ENCODE measurements at regions not wholly inside any gene's neighbourhood (a gene's known extent, or its start where the extent isn't known, plus 50 kb on each side); places are given as distances from the start of the nearest gene placed in this dataset.

DNA sequence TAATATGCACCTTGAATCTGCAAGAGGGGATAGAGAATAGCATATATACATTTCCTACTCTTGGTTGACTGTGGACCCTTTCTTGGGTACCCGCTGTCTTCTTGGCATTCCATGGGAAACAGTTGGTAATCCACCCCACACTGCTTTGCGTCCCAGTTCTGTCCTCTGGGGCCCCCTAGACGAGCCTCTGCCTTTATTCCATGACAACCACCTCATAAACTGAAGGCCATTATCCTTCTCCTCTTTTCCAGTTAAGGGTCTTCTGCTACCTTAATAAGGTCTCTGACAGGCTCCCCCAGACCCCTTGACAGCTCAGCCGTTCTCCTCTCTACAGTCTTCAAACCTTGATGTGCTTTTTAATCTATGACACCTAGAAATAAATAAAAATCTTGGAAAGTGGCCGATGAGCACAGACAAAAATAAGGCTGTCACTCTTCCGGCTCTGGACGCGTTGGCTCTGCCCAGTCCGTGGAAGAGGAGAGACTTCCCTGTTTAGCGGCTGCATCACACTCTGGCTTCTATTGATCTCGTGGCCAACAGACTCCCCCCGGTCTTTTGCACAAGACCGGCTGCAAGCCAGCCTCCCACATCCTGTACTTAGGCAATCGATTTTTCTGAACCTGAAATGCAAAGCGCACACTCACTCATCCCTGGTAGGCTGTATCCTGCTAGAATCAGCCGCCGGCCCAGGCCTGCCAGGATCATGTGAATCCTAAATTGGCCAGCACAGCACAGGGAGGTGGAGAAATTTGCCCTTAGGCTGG is 251.0 kb upstream of the TLE3 start:
- TF ChIP-seq, protein P1, sequence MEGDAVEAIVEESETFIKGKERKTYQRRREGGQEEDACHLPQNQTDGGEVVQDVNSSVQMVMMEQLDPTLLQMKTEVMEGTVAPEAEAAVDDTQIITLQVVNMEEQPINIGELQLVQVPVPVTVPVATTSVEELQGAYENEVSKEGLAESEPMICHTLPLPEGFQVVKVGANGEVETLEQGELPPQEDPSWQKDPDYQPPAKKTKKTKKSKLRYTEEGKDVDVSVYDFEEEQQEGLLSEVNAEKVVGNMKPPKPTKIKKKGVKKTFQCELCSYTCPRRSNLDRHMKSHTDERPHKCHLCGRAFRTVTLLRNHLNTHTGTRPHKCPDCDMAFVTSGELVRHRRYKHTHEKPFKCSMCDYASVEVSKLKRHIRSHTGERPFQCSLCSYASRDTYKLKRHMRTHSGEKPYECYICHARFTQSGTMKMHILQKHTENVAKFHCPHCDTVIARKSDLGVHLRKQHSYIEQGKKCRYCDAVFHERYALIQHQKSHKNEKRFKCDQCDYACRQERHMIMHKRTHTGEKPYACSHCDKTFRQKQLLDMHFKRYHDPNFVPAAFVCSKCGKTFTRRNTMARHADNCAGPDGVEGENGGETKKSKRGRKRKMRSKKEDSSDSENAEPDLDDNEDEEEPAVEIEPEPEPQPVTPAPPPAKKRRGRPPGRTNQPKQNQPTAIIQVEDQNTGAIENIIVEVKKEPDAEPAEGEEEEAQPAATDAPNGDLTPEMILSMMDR (IDR thresholded peaks at IDR 0.05), result no peak
- Histone ChIP-seq H3K4me1 (ENCODE audit: control insufficient read depth in 1 of 2, low read depth in 2 of 2) (no peaks in the 10 kb centered on the region), H3K4me3 (no peak overlapping the region), H3K27ac (no peak overlapping the region), H3K9me3 (no peaks in the 10 kb centered on the region), H3K27me3 (replicated peaks; ENCODE audit: insufficient read depth) (no peaks in the 10 kb centered on the region), H3K36me3 (no peaks in the 10 kb centered on the region)
- DNase-seq (ENCODE audit: low spot score), result no peak
- ATAC-seq (ENCODE audit: insufficient number of reproducible peaks, low FRiP score, low read depth), result no peak

DNA sequence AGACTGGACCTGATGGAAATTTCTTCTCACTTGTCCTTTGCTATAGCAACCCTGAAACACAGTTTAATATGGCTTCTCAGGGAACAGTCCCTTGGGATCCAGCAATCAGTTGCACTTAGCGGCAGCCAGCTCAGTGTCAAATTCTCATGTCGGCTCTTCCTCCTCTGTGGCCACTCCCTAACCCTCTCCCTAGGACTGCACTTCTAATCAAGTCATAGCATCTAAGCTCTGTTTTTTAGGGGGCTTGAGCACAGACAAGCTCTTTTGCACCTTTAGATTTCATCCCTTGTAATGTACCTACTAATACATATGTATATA is 250.5 kb upstream of the TLE3 start:
- ATAC-seq (ENCODE audit: insufficient number of reproducible peaks, low FRiP score, low read depth) (no peak), DNase-seq (ENCODE audit: low spot score) (no peak)
- no peaks in the 10 kb centered on the region for H3K27me3 ChIP-seq (replicated peaks; ENCODE audit: insufficient read depth)
- no peaks in the 10 kb centered on the region for H3K9me3 ChIP-seq
- no peak overlapping the region for H3K27ac ChIP-seq
- H3K4me3 ChIP-seq, result no peak overlapping the region
- H3K36me3 ChIP-seq, result no peaks in the 10 kb centered on the region
- no peaks in the 10 kb centered on the region for H3K4me1 ChIP-seq (ENCODE audit: control insufficient read depth in 1 of 2, low read depth in 2 of 2)
- TF ChIP-seq, protein P1 (IDR thresholded peaks at IDR 0.05), result no peak

DNA sequence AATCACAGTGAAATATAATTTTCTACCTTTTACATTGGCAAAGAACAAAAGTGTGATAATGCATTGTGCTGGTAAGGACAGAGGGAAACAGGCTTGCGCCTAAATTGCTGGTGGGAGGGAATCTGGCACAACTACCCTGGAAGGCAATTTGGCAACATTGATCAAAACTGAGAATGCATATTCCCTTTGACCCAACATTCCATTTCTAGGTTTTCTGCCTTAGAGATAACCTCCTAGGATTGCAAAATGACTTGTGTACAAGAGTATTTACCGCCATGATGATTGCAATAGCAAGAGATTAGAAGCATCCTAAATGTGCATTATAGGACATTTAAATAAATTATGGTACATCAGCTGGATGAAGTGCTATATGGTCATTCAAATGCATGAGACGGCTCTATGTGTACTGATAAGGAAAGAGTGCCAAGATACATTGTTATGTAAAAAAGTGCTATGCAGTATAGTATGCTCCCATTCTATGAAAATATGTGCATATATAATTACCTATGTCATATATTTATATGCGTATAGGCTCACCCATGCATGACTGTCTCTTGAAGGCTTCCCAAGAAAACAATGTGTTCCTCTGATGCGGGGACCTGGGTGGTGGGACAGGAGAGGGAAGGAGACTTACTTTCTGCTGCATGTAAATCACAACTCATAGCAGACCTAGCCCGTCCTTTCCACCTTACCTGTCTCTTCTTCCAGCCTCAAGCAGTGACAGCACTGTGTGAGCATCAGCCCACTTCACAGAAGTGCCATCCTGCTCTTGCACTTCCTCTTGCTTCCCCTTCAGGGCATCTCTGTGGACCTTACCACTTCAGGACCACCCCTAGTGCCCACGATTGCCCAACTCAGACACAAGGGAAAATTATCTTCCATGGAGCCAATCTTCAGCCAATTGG is 249.9 kb upstream of the TLE3 start:
- ATAC-seq (ENCODE audit: insufficient number of reproducible peaks, low FRiP score, low read depth), result no peak
- Histone ChIP-seq H3K36me3 (no peaks in the 10 kb centered on the region), H3K4me3 (no peak overlapping the region), H3K27me3 (replicated peaks; ENCODE audit: insufficient read depth) (no peaks in the 10 kb centered on the region), H3K4me1 (ENCODE audit: control insufficient read depth in 1 of 2, low read depth in 2 of 2) (no peaks in the 10 kb centered on the region), H3K27ac (no peak overlapping the region), H3K9me3 (no peaks in the 10 kb centered on the region)
- no peak for DNase-seq (ENCODE audit: low spot score)
- TF ChIP-seq, protein P1 (IDR thresholded peaks at IDR 0.05), result no peak

DNA sequence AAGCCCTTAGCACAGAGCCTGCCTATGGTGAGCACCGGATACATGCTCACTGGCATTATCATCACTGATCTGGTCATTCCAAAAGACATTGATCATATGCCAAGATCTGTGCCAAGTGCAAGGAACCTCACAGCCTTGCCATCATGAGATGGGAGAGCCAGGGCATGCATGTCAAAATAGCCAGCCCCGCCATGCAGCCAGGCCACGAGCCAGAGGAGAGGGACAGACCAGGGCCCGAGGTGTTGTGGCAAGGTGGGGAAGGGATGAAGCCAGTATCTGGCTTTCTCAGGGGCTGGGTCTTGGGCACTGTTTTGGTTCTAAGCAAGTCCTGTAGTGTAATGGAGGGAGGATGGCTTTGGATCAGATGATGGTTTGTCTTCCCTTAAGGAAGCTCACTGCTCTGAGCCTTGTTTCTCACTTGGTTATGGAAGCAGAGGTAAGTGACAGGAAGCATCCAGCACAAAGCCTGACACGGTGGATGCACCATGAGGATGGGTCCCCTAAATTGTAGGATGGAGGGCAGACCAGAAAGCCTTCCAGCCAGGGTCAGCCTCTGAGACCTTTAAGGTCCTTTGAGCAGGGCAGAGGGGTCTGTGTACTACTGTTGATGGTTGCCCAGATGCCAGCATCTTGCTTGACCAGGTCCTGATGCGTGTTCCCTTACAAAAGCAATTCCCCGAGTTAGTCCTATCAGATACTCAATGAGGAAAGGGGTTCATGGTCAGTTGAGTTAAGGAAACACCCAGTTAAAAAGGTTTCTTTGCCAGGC is 247.7 kb upstream of the TLE3 start:
- Histone ChIP-seq H3K27me3 (replicated peaks; ENCODE audit: insufficient read depth) (no peaks in the 10 kb centered on the region), H3K9me3 (no peaks in the 10 kb centered on the region), H3K36me3 (no peaks in the 10 kb centered on the region), H3K4me1 (ENCODE audit: control insufficient read depth in 1 of 2, low read depth in 2 of 2) (no peaks in the 10 kb centered on the region), H3K27ac (no peak overlapping the region), H3K4me3 (no peak overlapping the region)
- TF ChIP-seq, protein P1 (IDR thresholded peaks at IDR 0.05), result no peak
- no peak for DNase-seq (ENCODE audit: low spot score)
- ATAC-seq (ENCODE audit: insufficient number of reproducible peaks, low FRiP score, low read depth), result no peak

DNA sequence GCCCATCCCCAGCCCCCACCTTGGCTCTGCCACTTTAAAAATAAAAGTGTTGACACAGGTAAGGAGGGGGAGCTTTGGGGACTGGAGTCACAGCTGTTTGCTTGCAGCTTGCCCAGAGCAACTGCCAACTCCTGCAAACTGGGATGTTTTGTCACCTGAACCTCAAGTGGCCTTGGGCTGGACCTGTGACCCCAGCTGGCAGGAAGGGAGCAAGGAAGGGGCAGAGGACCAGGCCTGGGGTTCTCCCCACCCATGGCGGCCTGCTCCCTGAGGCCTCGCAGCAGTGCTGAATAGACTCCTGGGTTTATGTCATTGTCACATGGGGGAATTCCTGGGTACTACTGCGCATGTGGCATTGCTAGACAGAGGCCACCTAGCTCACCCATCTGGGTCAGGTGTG is 246.9 kb upstream of the TLE3 start:
- DNase-seq (ENCODE audit: low spot score) (no peak), ATAC-seq (ENCODE audit: insufficient number of reproducible peaks, low FRiP score, low read depth) (no peak)
- Histone ChIP-seq H3K36me3 (no peaks in the 10 kb centered on the region), H3K9me3 (no peaks in the 10 kb centered on the region), H3K4me3 (no peak overlapping the region), H3K27ac (no peak overlapping the region), H3K4me1 (ENCODE audit: control insufficient read depth in 1 of 2, low read depth in 2 of 2) (no peaks in the 10 kb centered on the region), H3K27me3 (replicated peaks; ENCODE audit: insufficient read depth) (no peaks in the 10 kb centered on the region)
- TF ChIP-seq, protein P1 (IDR thresholded peaks at IDR 0.05), result no peak
